B cell (primary cell): ENCODE measurements at regions not wholly inside any gene's neighbourhood (a gene's known extent, or its start where the extent isn't known, plus 50 kb on each side); places are given as distances from the start of the nearest gene placed in this dataset.

Source experiments
- ATAC-seq: fragments of 200-7000 bp; cut with Tn5 transposase; one replicate; pipeline ENCODE4 v1.10.0; 2021; ENCODE audit warnings: low read depth, mild to moderate bottlenecking, moderate number of reproducible peaks, moderate library complexity
- CTCF ChIA-PET: fragments of 350-600 bp; sonication (Branson Sonifier 250); formaldehyde crosslinking; loops from one replicate; lab custom pipeline; 2021; ENCODE audit warnings: antibody characterized with exemption, inconsistent platforms; lab: Charles Lee
- POLR2A ChIA-PET: fragments of 350-600 bp; sonication (Branson Sonifier 250); formaldehyde crosslinking; loops from one replicate; lab custom pipeline; 2021; ENCODE audit warnings: antibody characterized with exemption; lab: Charles Lee
- DNase-seq: peaks from one replicate; pipeline ENCODE4 v3.0.0; 2013
- H2AFZ ChIP-seq: 2 replicates; pipeline ENCODE4 v1.6.1; 2012; ENCODE audit warnings: mild to moderate bottlenecking, low read depth, low read length; ENCODE audit not compliant: insufficient read depth, poor library complexity, severe bottlenecking
- H3K27ac ChIP-seq, 2 donors: 1 replicate in 1 of 2; 2 replicates in 1 of 2; pipeline ENCODE4 v1.5.1; 2012 to 2013; ENCODE audit warnings: low read length in 2 of 2, mild to moderate bottlenecking in 2 of 2, moderate library complexity in 1 of 2
- H3K27me3 ChIP-seq, 4 experiments: fragments of 200-600 bp in 1 of 4; sonication (generic) in 1 of 4; replicated peaks in 1 of 4; 1 replicate in 2 of 4; 2 replicates in 2 of 4; pipeline versions ENCODE4 v1.6.1 to v1.7.0; 2013 to 2016; ENCODE audit warnings: low read length in 3 of 4, mild to moderate bottlenecking in 2 of 4, mixed read lengths in 1 of 4, moderate library complexity in 1 of 4; ENCODE audit not compliant: insufficient read depth in 4 of 4, control insufficient read depth in 3 of 4; ENCODE audit errors: control extremely low read depth in 1 of 4
- H3K36me3 ChIP-seq, 2 experiments: replicated peaks in 1 of 2; 1 replicate in 1 of 2; 2 replicates in 1 of 2; pipeline versions ENCODE4 v1.6.1 to v1.7.1; 2013; ENCODE audit warnings: low read length in 1 of 2; ENCODE audit not compliant: insufficient read depth in 2 of 2, control insufficient read depth in 1 of 2; ENCODE audit errors: control extremely low read depth in 1 of 2, extremely low read depth in 1 of 2
- H3K4me1 ChIP-seq, 2 donors: fragments of 200-600 bp in 1 of 2; sonication (generic) in 1 of 2; 1 replicate in 1 of 2; 2 replicates in 1 of 2; pipeline versions ENCODE4 v1.5.1 to v1.6.1; 2013 to 2017; ENCODE audit warnings: low read length in 2 of 2; ENCODE audit not compliant: control insufficient read depth in 2 of 2, insufficient read depth in 2 of 2
- H3K4me2 ChIP-seq: replicated peaks from 2 replicates; pipeline ENCODE3; 2012; ENCODE audit warnings: mild to moderate bottlenecking, low read depth, low read length; ENCODE audit not compliant: poor library complexity, severe bottlenecking
- H3K4me3 ChIP-seq, 5 experiments: fragments of 200-600 bp in 1 of 5; sonication (generic) in 1 of 5; 1 replicate in 3 of 5; 2 replicates in 2 of 5; pipeline versions ENCODE4 v1.5.1 to v1.7.0; 2011 to 2016; ENCODE audit warnings: low read length in 4 of 5, mild to moderate bottlenecking in 4 of 5, low read depth in 2 of 5, control low read depth in 1 of 5, moderate library complexity in 1 of 5; ENCODE audit not compliant: insufficient read depth in 1 of 5; ENCODE audit errors: control extremely low read depth in 1 of 5, extremely low read depth in 1 of 5
- H3K79me2 ChIP-seq: fragments of 200-600 bp; sonication (generic); one replicate; pipeline ENCODE4 v1.6.0; 2016; ENCODE audit warnings: low read length; ENCODE audit not compliant: control insufficient read depth, insufficient read depth
- H3K9ac ChIP-seq: fragments of 200-600 bp; sonication (generic); 2 replicates; pipeline ENCODE4 v1.6.1; 2017; ENCODE audit warnings: mild to moderate bottlenecking, low read length, moderate library complexity
- H3K9me3 ChIP-seq, 3 donors: one replicate each; pipeline versions ENCODE4 v1.6.1 to v1.7.1; 2013; ENCODE audit warnings: low read length in 2 of 3; ENCODE audit not compliant: control insufficient read depth in 2 of 3, insufficient read depth in 1 of 3; ENCODE audit errors: control extremely low read depth in 1 of 3
- H4K20me1 ChIP-seq: 2 replicates; pipeline ENCODE4 v1.6.0; 2012; ENCODE audit warnings: mild to moderate bottlenecking, low read length; ENCODE audit not compliant: insufficient read depth, control insufficient read depth, poor library complexity, severe bottlenecking
- H3K27ac Mint-ChIP-seq: one replicate; pipeline ENCODE4 v1.8.0; 2021; ENCODE audit warnings: mixed read lengths
- H3K27me3 Mint-ChIP-seq: one replicate; pipeline ENCODE4 v1.8.0; 2021; ENCODE audit warnings: mixed read lengths
- H3K4me1 Mint-ChIP-seq: one replicate; pipeline ENCODE4 v1.8.0; 2021; ENCODE audit warnings: mixed read lengths
- H3K4me3 Mint-ChIP-seq: one replicate; pipeline ENCODE4 v1.8.0; 2021; ENCODE audit warnings: mixed read lengths
- H3K9me3 Mint-ChIP-seq: one replicate; pipeline ENCODE4 v1.8.0; 2022; ENCODE audit warnings: mixed read lengths; ENCODE audit not compliant: insufficient read depth
- EZH2 ChIP-seq: IDR thresholded peaks from 2 replicates; pipeline ENCODE4 v1.6.1; 2012; ENCODE audit warnings: borderline replicate concordance, low read depth, mild to moderate bottlenecking, moderate library complexity, low read length; ENCODE audit not compliant: insufficient read depth, poor library complexity, severe bottlenecking
- WGBS: methylation state at CpG from one replicate; pipeline ENCODE4 v1.1.5; 2013; ENCODE audit warnings: missing lambda C conversion rate; ENCODE audit not compliant: insufficient coverage; 5-methylcytosine and 5-hydroxymethylcytosine counted together
- intact Hi-C: fragments of 100-400 bp; cut with micrococcal nuclease; formaldehyde crosslinking; loops from one replicate; pipeline ENCODE4 v1.10.0; 2022
- TF ChIP-seq, protein P1 (sequence below): fragments of 200-600 bp; IDR thresholded peaks from one replicate; pipeline ENCODE4 v1.8.0; 2022; ENCODE audit warnings: antibody characterized with exemption, mild to moderate bottlenecking

GRCh38 chrX:114532111-114532805 lies 51.6 kb upstream of the HTR2C start:
- Histone ChIP-seq H3K4me1 (no peaks in the 10 kb centered on the region), H3K79me2 (no peaks in the 10 kb centered on the region), H4K20me1 (no peaks in the 10 kb centered on the region), H3K4me3 (no peak overlapping the region), H3K27ac (no peak overlapping the region), H3K36me3 (no peaks in the 10 kb centered on the region), H2AFZ (no peak overlapping the region), H3K27me3 (no peaks in the 10 kb centered on the region), H3K9ac (no peak overlapping the region), H3K4me2 (no peak overlapping the region), H3K9me3 (no peaks in the 10 kb centered on the region)
- Mint-ChIP-seq H3K9me3 (no peaks in the 10 kb centered on the region), H3K27me3 (no peaks in the 10 kb centered on the region), H3K27ac (no peak overlapping the region), H3K4me1 (no peaks in the 10 kb centered on the region), H3K4me3 (no peak overlapping the region)
- no peak for ATAC-seq
- no peak for DNase-seq
- POLR2A ChIA-PET, result no interaction called here
- TF ChIP-seq EZH2, result no peak
- TF ChIP-seq, protein P1, sequence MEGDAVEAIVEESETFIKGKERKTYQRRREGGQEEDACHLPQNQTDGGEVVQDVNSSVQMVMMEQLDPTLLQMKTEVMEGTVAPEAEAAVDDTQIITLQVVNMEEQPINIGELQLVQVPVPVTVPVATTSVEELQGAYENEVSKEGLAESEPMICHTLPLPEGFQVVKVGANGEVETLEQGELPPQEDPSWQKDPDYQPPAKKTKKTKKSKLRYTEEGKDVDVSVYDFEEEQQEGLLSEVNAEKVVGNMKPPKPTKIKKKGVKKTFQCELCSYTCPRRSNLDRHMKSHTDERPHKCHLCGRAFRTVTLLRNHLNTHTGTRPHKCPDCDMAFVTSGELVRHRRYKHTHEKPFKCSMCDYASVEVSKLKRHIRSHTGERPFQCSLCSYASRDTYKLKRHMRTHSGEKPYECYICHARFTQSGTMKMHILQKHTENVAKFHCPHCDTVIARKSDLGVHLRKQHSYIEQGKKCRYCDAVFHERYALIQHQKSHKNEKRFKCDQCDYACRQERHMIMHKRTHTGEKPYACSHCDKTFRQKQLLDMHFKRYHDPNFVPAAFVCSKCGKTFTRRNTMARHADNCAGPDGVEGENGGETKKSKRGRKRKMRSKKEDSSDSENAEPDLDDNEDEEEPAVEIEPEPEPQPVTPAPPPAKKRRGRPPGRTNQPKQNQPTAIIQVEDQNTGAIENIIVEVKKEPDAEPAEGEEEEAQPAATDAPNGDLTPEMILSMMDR, result no peak
- CTCF ChIA-PET, result no interaction called here
- intact Hi-C loops, result no loop called here
- no CpG with 5 or more reads among the region's 2 CpGs for WGBS
